MM.1S (cell line): ENCODE measurements at regions not wholly inside any gene's neighbourhood (a gene's known extent, or its start where the extent isn't known, plus 50 kb on each side); places are given as distances from the start of the nearest gene placed in this dataset.

Experiments used
- EZH2 ChIP-seq: fragments of 300-600 bp; sonication (generic); optimal IDR thresholded peaks from 2 replicates; pipeline ENCODE3; 2017; ENCODE audit warnings: low read depth, mild to moderate bottlenecking, antibody characterized with exemption, low read length, mixed read lengths
- TF ChIP-seq, protein P1 (sequence below): fragments of 300-600 bp; sonication (generic); IDR thresholded peaks from 2 replicates; pipeline ENCODE4 v1.5.1; 2016; ENCODE audit warnings: antibody characterized with exemption, low read length, mixed read lengths

DNA sequence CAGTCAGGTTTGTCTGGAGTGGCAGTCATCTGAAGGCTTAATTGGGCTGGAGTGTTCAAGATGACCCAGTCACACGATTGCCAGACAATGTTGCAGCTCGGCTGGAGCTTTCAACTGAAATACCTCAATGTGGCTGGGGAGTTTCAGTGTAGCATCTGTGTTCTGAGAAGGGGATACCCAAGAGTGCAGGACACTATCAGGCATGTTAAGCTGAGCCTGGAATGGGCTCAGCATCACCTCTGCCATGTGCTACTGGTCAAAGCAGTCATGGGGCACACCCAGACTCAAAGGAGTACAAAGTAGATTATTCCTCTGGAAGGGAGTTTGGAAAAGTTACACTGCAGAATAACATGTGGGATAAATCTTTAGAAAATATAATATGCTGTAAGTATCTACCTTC, 363.9 kb downstream of the KIF16B start:
- TF ChIP-seq, protein P1, sequence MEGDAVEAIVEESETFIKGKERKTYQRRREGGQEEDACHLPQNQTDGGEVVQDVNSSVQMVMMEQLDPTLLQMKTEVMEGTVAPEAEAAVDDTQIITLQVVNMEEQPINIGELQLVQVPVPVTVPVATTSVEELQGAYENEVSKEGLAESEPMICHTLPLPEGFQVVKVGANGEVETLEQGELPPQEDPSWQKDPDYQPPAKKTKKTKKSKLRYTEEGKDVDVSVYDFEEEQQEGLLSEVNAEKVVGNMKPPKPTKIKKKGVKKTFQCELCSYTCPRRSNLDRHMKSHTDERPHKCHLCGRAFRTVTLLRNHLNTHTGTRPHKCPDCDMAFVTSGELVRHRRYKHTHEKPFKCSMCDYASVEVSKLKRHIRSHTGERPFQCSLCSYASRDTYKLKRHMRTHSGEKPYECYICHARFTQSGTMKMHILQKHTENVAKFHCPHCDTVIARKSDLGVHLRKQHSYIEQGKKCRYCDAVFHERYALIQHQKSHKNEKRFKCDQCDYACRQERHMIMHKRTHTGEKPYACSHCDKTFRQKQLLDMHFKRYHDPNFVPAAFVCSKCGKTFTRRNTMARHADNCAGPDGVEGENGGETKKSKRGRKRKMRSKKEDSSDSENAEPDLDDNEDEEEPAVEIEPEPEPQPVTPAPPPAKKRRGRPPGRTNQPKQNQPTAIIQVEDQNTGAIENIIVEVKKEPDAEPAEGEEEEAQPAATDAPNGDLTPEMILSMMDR: no peak
- no peak for TF ChIP-seq EZH2
